Nucleus accumbens (tissue), 56 donors: ENCODE measurements at regions not wholly inside any gene's neighbourhood (a gene's known extent, or its start where the extent isn't known, plus 50 kb on each side); places are given as distances from the start of the nearest gene placed in this dataset.

Source experiments
- DNase-seq, 56 donors: peaks; one replicate each; lab custom pipeline; 2025; lab: John Stamatoyannopoulos, UW

DNA sequence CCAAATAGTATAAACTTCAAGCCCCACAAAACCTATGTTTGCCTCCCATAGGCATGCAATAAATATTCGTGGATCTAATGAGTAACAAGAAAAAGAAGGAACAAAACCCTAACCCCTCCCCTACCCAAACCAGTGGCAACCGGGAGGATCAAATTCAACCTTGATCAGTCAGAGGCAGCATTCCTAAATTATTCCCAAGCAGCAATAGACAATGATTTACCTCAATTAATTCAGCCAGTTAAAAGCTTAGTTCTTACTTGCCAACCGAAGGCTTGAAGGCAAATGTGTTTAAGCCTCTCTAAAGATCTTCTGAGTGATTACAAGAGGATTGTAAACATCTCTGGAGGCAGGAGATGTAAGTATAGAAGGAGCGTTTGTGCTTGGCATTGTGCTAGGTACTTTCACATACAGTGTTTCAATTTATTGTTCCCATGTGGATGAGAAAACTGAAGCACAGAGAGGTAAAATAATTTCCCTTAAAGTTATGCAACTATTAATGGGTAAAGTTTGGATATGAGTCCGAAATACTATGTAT is 197.7 kb downstream of the MTX2 start:
- no peak for DNase-seq

- no peak for DNase-seq
Observed at GRCh38 chr2:176467595-176467994, 198.4 kb downstream of the MTX2 start.

DNA sequence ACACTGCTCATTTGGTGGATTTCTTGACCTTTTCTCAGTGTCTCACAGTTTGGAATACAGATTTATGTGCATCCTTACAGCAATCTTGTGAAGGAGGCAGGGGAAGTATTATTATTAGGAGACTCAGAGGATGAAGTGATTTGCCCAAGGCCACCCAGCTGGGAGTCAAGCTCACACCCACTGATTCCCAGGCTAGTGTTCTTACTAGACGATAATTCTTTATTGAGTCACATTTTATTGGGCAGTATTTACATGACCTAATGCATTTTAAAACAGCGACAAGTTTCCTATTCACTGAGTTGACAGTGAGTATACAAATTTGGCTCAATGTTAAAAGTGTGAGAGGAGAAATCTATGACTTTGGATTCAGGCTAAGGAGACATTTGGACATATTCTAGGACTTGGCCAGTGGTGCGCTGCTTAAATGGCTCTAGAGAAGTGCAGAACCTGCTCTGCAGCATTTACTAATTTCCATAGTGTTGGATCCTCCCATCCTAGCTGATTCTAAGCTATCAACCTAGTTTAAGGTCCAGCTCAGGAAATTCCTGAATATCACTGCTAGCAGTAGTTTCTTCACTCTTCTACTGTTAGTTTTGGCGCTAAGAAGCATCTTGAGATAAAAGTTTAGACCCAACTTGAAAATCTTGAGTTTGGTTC is 199.3 kb downstream of the MTX2 start:
- DNase-seq, result no peak

DNA sequence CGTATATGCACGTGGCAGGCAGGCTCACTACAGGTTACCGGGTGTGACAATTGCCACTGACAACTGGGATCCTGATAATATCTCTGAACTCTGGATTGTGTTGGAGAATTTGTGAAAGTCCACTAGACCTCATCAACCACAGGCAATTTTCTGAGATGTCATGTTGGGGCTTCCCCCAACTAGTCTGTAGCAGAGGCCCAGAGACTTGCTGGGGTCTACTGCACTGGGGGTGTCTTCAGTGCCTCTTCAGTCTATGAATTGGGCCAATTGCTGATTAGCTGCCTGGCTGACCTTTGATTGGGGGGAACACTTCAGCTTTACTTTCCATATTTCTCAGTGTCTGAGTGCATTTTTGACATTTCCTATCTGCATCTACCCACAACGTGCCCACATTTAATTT is 201.5 kb downstream of the MTX2 start:
- DNase-seq, result no peak

DNA sequence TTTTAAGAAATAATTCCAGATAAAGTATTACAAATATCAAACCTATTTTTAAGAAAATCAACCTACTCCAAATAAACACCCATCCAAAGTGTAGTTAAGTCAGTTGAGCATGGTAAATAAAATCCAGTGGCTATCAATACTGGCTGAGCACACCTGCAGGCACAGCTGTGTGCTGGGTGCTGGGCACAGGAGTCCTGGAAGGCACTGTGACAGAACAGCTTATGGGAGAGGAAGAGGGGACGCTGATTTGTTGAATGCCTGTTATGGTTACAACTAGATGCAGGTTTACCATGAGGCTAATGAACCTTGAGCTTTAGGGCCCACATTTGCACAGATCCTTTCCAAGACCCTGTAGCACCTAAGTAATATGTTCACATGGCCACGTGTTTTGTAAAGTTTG is 202.7 kb downstream of the MTX2 start:
- no peak for DNase-seq

DNA sequence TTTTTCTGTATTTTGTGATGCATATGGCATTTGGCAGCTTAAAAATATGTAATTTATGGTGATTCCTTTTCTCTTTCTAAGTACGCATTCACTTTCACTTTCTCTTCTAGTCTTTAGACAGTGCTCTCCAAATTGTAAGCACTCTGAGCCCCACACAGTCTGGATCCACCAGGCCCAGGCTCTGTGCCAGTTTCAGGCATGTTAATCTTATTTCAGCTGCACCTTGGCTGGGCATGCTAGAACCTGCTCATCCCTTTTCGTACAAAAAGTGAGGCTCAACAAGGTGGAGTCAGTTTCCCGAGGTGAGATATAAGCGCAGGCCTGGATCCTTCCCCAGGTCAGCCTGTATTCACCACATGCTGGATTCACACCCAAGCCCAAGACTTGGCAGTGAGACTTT is 203.9 kb downstream of the MTX2 start:
- DNase-seq, result no peak

DNA sequence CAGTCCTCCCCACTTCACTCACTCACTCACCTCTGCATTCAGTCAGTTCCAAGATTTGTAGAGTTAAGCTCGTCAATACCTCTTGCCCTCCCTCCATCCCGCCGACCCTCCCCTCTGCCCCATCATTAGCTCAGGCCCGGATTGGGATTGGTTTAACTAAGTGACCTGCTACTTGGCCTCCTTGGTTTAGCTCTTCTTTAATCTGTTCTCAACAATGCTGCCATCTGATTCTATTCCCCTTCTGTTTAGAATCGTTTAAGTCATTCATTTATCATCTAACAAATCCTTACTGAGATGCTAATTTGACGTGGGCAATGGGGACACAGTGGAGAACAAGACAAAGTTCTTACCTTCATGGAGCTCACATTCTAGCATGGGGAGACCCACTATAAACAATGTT is 204.6 kb downstream of the MTX2 start:
- no peak for DNase-seq

GRCh38 chr2:176477336-176477735 is 208.1 kb downstream of the MTX2 start:
- no peak for DNase-seq

- DNase-seq, result no peak
Observed at GRCh38 chr2:176479961-176480360, 210.7 kb downstream of the MTX2 start.

- no peak for DNase-seq
Observed at GRCh38 chr2:176482107-176482506, 212.9 kb downstream of the MTX2 start.

- DNase-seq, result no peak
Observed at GRCh38 chr2:176483476-176483875, 214.2 kb downstream of the MTX2 start.

DNA sequence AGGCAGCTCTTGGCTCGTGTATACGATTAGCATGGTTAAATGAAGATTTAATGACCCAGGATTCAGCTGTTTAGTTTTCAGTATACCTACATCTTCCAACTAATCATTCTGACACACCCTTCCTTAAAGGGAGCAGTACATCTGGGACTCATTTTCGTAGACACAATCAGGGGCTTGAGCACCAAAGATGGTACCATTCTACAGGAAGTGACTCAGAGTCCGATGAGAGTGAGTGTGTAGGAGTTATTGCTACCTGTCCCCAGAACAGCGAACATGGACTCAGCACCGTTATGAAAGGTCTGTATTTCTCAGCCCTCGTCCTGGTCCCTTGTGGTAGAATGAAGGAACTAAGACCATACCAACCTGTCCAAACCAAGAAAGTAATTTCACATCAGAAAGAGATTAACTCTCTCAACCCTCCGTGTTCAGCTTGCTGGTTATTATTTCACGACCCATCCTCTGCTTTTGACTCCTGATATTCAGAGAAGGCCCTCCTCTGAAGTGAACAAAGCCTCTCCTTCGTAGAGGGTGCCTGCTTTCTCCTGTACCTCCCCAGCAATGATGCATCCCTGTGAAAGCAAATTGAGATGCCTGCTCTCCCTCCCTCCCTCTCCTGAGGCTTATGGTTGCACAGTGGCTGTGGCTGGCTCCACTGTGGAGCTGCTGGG is 214.8 kb downstream of the MTX2 start:
- DNase-seq, result no peak

DNA sequence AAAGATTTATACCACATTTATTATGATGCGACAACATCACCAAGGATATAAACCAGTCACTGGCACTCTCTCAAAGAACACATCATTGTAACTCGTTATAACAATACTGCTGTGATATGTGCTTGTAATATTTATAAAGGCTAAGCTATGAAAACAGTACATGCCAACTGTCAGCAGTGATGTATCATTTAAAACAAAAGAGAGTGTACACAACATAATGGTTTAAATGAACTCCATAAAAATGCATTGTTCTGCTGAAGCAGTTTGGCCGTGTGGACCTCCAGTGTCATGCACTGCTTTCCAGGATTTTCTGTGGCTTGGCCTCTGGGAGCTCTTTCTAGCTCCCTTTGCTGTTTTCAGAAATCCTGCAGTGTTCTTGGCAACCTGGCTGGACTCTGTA is 215.6 kb downstream of the MTX2 start:
- no peak for DNase-seq

DNA sequence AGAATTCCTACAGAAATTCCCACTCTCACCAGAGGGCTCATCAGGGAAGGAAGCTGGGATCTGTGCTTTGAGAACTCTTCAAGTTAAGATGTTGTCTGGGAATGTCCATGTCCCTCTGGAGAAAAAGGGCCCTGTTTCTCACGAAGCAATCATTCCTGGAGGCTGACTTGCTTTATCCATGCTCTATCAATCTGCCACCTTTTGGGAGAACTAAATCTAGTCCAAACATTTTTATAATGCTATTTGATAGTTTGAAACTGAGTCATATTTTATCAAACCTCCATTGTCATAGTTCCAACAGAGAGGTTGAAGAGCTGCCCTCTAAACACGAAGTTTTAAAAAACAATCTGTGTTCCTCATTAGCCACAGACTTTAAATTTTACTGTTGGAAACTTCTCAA is 219.2 kb downstream of the MTX2 start:
- no peak for DNase-seq

DNA sequence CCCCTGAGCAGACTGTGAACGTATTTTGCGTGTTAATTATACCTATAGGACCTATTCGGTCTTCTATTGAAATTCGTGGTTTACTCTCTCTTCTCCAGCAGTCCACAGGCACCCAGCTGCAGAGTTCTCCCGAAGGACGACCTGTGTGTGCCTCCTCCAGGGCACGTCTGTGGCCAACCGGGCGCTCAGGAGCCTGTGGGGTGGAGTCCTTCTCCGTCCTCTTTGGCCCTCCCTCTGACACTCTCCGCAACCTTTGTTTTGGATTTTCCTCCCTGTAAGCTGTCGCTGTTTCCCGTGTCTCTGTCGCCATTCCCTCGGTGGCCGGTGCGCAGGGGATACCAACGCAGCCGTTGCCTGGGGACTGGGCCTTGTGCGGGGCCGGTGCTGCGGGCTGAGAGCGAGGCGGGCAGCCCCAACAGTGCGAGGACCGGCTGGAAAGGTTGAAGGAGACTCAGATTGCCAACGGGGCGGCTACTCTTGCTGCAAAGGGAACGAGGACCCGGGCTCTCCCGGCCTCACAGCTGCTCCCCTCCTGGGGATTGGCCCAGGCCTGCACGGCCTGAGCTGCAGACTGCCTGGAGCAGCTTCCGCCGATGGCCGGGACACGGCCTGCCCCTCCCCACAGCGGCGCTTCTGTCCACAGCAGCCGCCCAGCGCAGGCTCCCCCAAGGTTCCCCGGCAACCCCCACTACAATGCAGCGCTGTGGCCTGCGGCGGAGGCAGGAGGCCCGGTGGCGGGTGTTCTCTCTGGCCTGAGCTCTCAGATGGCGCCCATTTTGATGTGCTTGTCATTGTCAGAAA is 221.0 kb downstream of the MTX2 start:
- peak in 35 of 56 donors; percentile 3 to 63 (median 20) for DNase-seq

- DNase-seq, result no peak
Observed at GRCh38 chr2:176491172-176491904, 222.1 kb downstream of the MTX2 start.

DNA sequence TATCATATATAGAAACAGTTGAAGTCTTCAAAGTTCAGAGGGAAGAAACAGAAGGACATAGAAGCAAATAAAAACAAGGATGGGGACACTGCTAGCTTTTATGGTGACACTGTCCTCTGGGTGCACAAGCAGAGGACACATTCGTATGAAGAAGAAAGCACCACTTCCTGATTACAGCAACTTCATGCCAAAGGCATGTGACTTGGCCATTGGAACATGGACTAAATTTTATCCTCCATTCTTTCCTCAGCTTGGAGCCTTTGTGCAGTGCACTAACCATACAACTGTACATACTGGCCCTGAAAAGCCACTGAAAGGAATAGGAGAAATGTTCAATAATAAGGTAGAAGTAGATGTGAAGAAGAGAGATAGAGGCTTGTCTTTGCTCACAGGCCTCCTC is 223.3 kb downstream of the MTX2 start:
- DNase-seq, result no peak

DNA sequence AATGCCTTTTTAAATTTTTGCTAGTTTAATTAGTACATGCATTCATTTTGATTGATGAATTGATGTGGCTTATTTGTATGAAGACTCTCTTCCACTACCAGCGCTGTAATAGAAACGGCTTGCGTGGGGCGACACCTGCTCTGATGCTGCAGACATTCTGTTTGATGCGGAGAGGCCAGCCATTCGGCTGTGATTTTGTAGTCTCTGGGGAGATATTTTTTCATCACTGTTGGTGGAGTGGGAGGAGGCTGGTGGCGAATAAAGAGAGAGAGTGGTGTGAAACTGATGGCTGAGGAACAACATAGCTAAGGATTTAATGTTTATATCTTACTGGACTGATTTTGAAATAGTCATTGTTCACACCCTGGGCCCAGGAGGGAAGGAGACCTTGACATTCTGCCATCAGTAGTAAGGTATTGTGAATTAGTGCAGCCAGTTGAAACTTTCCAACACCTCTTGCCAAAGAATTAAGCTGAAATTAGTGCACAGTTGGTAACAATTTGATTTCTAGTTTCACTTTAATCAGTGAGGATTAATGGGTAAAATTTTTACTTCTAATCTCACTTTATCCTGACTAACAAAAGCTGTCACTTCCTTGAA is 224.1 kb downstream of the MTX2 start:
- DNase-seq, result peak in 12 of 56 donors; percentile 2 to 47 (median 14)

DNA sequence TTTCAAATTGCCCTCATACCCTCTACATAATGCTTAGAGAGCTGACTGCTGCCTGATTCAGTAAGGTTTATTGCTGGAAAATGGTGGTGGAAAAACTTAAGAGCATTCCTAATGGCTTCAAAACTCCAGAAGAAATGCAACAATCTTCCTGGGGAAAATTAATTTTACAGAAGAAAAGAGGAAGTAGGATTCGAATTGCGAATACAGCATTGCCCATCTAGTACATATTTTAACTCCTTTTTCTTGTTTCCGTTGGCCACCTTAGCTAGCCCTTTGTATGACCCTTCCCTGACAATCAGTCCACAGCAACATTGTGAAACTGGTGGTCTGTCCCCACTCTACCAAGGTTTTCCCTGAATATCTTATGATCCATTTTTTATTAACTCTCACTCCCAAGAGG is 224.7 kb downstream of the MTX2 start:
- no peak for DNase-seq

GRCh38 chr2:176494949-176495353 is 225.7 kb downstream of the MTX2 start:
- DNase-seq, result peak in 20 of 56 donors; percentile 2 to 44 (median 12)
